COLO668 (cell line): ENCODE measurements at regions not wholly inside any gene's neighbourhood (a gene's known extent, or its start where the extent isn't known, plus 50 kb on each side); places are given as distances from the start of the nearest gene placed in this dataset.
"Not testable (repeated sequence)": the region's sequence is repeated elsewhere in the genome, so short reads cannot be mapped to it uniquely, and the experiment has no call there.

Experiments used
- DNase-seq: peaks from one replicate; lab custom pipeline; 2025; ENCODE audit not compliant: unreplicated experiment; lab: John Stamatoyannopoulos, UW

- DNase-seq: not testable (repeated sequence)
Measured at GRCh38 chr5:166291800-166292199, 1999.6 kb upstream of the WWC1 start.

GRCh38 chr5:166293892-166294291 lies 1997.6 kb upstream of the WWC1 start:
- no peak for DNase-seq

- no peak for DNase-seq
Measured at GRCh38 chr5:166302166-166302565, 1989.3 kb upstream of the WWC1 start.

GRCh38 chr5:166317425-166317824 lies 1974.0 kb upstream of the WWC1 start:
- DNase-seq: no peak

- no peak for DNase-seq
Measured at GRCh38 chr5:166320920-166321480, 1970.4 kb upstream of the WWC1 start.

- no peak for DNase-seq
Measured at GRCh38 chr5:166324372-166324771, 1967.1 kb upstream of the WWC1 start.

- DNase-seq: no peak
Measured at GRCh38 chr5:166329149-166329800, 1962.2 kb upstream of the WWC1 start.

- no peak for DNase-seq
Measured at GRCh38 chr5:166330036-166330435, 1961.4 kb upstream of the WWC1 start.

GRCh38 chr5:166331521-166331920 lies 1959.9 kb upstream of the WWC1 start:
- DNase-seq: no peak

- no peak for DNase-seq
Measured at GRCh38 chr5:166338801-166339200, 1952.6 kb upstream of the WWC1 start.

GRCh38 chr5:166340039-166340438 lies 1951.4 kb upstream of the WWC1 start:
- no peak for DNase-seq

- no peak for DNase-seq
Measured at GRCh38 chr5:166341740-166342337, 1949.6 kb upstream of the WWC1 start.

- no peak for DNase-seq
Measured at GRCh38 chr5:166342402-166342801, 1949.0 kb upstream of the WWC1 start.

GRCh38 chr5:166346726-166347374 lies 1944.6 kb upstream of the WWC1 start:
- no peak for DNase-seq

GRCh38 chr5:166349046-166349445 lies 1942.4 kb upstream of the WWC1 start:
- DNase-seq: no peak

GRCh38 chr5:166353580-166353979 lies 1937.9 kb upstream of the WWC1 start:
- DNase-seq: no peak

GRCh38 chr5:166354332-166354731 lies 1937.1 kb upstream of the WWC1 start:
- no peak for DNase-seq

GRCh38 chr5:166356096-166356495 lies 1935.3 kb upstream of the WWC1 start:
- no peak for DNase-seq

GRCh38 chr5:166358127-166358830 lies 1933.2 kb upstream of the WWC1 start:
- DNase-seq: no peak

- no peak for DNase-seq
Measured at GRCh38 chr5:166363087-166363760, 1928.2 kb upstream of the WWC1 start.

GRCh38 chr5:166365164-166365563 lies 1926.3 kb upstream of the WWC1 start:
- DNase-seq: no peak
